ENCODE measurements at regions not wholly inside any gene's neighbourhood (a gene's known extent, or its start where the extent isn't known, plus 50 kb on each side); places are given as distances from the start of the nearest gene placed in this dataset.

DNA sequence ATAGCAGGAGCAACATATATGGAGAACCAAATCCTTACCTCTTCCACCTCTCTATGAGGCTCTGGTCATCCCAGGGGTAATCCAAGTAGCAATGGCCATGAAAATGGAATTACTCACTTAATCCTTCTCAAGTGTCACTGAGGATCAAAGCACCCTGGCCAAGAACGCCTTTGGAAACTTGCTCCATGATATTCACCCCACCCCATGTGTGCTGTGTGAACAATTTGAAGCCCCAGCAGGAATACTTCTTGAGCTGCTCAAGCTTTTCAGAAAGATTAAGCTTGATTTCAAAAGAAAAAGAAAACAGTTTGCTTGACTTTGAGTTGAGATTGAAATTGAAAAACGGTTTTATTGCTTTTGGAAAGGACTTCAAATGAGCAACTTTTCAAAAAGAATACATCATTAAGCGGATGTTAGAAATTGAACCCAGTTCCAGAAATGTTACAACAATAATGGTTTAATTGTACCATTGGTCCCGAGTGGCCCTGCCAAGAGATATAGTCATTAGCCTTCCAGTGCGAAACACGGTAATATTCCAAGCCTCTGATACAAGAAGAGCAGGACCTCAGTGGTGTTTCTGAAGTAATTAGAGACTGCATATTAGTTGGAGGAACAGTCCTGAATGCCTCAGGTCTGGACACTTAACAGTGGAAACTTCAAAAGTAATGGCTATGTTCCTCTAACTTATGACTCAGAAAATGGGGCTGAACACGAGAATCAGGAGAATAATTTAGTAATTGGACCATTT is 208.1 kb downstream of the NEBL start (continued):
- TF ChIP-seq, protein P1, sequence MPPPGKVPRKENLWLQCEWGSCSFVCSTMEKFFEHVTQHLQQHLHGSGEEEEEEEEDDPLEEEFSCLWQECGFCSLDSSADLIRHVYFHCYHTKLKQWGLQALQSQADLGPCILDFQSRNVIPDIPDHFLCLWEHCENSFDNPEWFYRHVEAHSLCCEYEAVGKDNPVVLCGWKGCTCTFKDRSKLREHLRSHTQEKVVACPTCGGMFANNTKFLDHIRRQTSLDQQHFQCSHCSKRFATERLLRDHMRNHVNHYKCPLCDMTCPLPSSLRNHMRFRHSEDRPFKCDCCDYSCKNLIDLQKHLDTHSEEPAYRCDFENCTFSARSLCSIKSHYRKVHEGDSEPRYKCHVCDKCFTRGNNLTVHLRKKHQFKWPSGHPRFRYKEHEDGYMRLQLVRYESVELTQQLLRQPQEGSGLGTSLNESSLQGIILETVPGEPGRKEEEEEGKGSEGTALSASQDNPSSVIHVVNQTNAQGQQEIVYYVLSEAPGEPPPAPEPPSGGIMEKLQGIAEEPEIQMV (CRISPR knock-in tag; IDR thresholded peaks at IDR 0.05; ENCODE audit: low read depth) = no peak
- no peak for TF ChIP-seq TFAP4 (IDR thresholded peaks at IDR 0.05; ENCODE audit: borderline replicate concordance, low read depth)
- TF ChIP-seq, protein P2, sequence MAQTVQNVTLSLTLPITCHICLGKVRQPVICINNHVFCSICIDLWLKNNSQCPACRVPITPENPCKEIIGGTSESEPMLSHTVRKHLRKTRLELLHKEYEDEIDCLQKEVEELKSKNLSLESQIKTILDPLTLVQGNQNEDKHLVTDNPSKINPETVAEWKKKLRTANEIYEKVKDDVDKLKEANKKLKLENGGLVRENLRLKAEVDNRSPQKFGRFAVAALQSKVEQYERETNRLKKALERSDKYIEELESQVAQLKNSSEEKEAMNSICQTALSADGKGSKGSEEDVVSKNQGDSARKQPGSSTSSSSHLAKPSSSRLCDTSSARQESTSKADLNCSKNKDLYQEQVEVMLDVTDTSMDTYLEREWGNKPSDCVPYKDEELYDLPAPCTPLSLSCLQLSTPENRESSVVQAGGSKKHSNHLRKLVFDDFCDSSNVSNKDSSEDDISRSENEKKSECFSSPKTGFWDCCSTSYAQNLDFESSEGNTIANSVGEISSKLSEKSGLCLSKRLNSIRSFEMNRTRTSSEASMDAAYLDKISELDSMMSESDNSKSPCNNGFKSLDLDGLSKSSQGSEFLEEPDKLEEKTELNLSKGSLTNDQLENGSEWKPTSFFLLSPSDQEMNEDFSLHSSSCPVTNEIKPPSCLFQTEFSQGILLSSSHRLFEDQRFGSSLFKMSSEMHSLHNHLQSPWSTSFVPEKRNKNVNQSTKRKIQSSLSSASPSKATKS (CRISPR knock-in tag; IDR thresholded peaks at IDR 0.05) = no peak
- TF ChIP-seq ZNF567 (CRISPR knock-in tag; IDR thresholded peaks at IDR 0.05; ENCODE audit: borderline replicate concordance) = no peak
- TF ChIP-seq ZNF780A (CRISPR knock-in tag; IDR thresholded peaks at IDR 0.05) = no peak
- TF ChIP-seq ZNF354B (CRISPR knock-in tag; IDR thresholded peaks at IDR 0.05) = no peak
- no peak for TF ChIP-seq TFDP2 (CRISPR knock-in tag; IDR thresholded peaks at IDR 0.05)
- no peak for TF ChIP-seq PAX8 (CRISPR knock-in tag; IDR thresholded peaks at IDR 0.05; ENCODE audit: borderline replicate concordance)

Data from HepG2 (cell line).